K562 (cell line): ENCODE measurements at regions not wholly inside any gene's neighbourhood (a gene's known extent, or its start where the extent isn't known, plus 50 kb on each side); places are given as distances from the start of the nearest gene placed in this dataset.

ENCODE experiments used
- ATAC-seq: fragments of 200-7000 bp; cut with Tn5 transposase; 3 replicates; pipeline ENCODE4 v1.9.1; 2020; ENCODE audit warnings: moderate library complexity
- BruUV-seq: library from RNA; stranded (reverse); fragments of 400-500 nt; replicated peaks from 2 replicates; lab custom pipeline; 2021; lab: Mats Ljungman, UMichigan
- CTCF ChIA-PET: fragments of 300-600 bp; formaldehyde crosslinking; extraction: SDS; loops from one replicate; lab custom pipeline; 2021; ENCODE audit warnings: low intra/inter-chr PET ratio; lab: Yijun Ruan, JAX
- POLR2A ChIA-PET: fragments of 300-600, 350-650 bp; sonication (Branson Sonifier 250); formaldehyde crosslinking; extraction: SDS; loops from one replicate; lab custom pipeline; 2021; ENCODE audit warnings: antibody characterized with exemption, inconsistent platforms; lab: Yijun Ruan, JAX
- DNase-seq, 4 experiments: peaks; one replicate each; pipeline versions ENCODE4 v3.0.0 to v3.0.0-alpha.2; 2011 to 2018; ENCODE audit warnings: low spot score in 3 of 4, mixed read lengths in 3 of 4; ENCODE audit errors: extremely low read depth in 1 of 4
- FAIRE-seq: peaks from 2 replicates; lab custom pipeline; 2011; peaks lifted over from hg19 to GRCh38; lab: Jason Lieb, UNC
- H2AFZ ChIP-seq: 2 replicates; pipeline ENCODE4 v1.6.0; 2011; ENCODE audit warnings: low read depth, low read length, control low read depth, inconsistent platforms
- H3K27ac ChIP-seq: fragments of 200-600 bp; 3 replicates; pipeline ENCODE4 v1.8.0; 2011; ENCODE audit warnings: low read depth, mild to moderate bottlenecking, control low read depth, inconsistent platforms, low read length, moderate library complexity, mixed read lengths; ENCODE audit errors: extremely low read depth
- H3K27me3 ChIP-seq, 2 experiments: fragments of 300-600 bp in 1 of 2; 2 replicates in 1 of 2; 3 replicates in 1 of 2; pipeline versions ENCODE4 v1.6.0 to v1.8.0; 2011; ENCODE audit warnings: inconsistent platforms in 2 of 2, low read length in 2 of 2, mild to moderate bottlenecking in 1 of 2, mixed read lengths in 1 of 2, moderate library complexity in 1 of 2; ENCODE audit not compliant: control insufficient read depth in 2 of 2, insufficient read depth in 2 of 2
- H3K36me3 ChIP-seq: fragments of 300-600 bp; 3 replicates; pipeline ENCODE4 v1.8.0; 2011; ENCODE audit warnings: mild to moderate bottlenecking, low read length, inconsistent platforms; ENCODE audit not compliant: control insufficient read depth, insufficient read depth
- H3K4me1 ChIP-seq, 2 experiments: fragments of 200-600 bp in 1 of 2; replicated peaks in 1 of 2; 2 replicates in 1 of 2; 3 replicates in 1 of 2; pipeline versions ENCODE4 v1.5.1 to v1.8.0; 2011; ENCODE audit warnings: inconsistent platforms in 2 of 2, low read length in 2 of 2, mild to moderate bottlenecking in 1 of 2, mixed read lengths in 1 of 2, moderate library complexity in 1 of 2; ENCODE audit not compliant: control insufficient read depth in 2 of 2, insufficient read depth in 2 of 2
- H3K4me2 ChIP-seq: 2 replicates; pipeline ENCODE4 v1.6.1; 2011; ENCODE audit warnings: low read length, control low read depth, inconsistent platforms, mixed read lengths; ENCODE audit not compliant: insufficient read depth
- H3K4me3 ChIP-seq: fragments of 200-600 bp; sonication (generic), shearing (Covaris generic); 2 replicates; pipeline ENCODE4 v1.5.1; 2016; ENCODE audit warnings: control low read depth, inconsistent platforms
- H3K79me2 ChIP-seq: fragments of 200-600 bp; 3 replicates; pipeline ENCODE4 v1.8.0; 2011; ENCODE audit warnings: low read length, inconsistent platforms; ENCODE audit not compliant: control insufficient read depth, insufficient read depth
- H3K9ac ChIP-seq, 2 experiments: 2 replicates each; pipeline versions ENCODE4 v1.6.0 to v1.6.1; 2011; ENCODE audit warnings: low read depth in 2 of 2, low read length in 2 of 2, control low read depth in 1 of 2, inconsistent platforms in 1 of 2, mild to moderate bottlenecking in 1 of 2, mixed read lengths in 1 of 2; ENCODE audit not compliant: insufficient read depth in 1 of 2
- H3K9me1 ChIP-seq: one replicate; pipeline ENCODE4 v1.6.0; 2011; ENCODE audit warnings: inconsistent platforms, mild to moderate bottlenecking, low read length, moderate library complexity; ENCODE audit not compliant: control insufficient read depth, insufficient read depth
- H3K9me3 ChIP-seq: replicated peaks from 2 replicates; pipeline ENCODE4 v1.5.1; 2011; ENCODE audit warnings: low read depth, low read length, inconsistent platforms; ENCODE audit not compliant: control insufficient read depth, insufficient read depth
- H4K20me1 ChIP-seq: replicated peaks from 2 replicates; pipeline ENCODE4 v1.6.1; 2011; ENCODE audit warnings: low read length, inconsistent platforms, mixed read lengths; ENCODE audit not compliant: control insufficient read depth, insufficient read depth
- CSDE1 ChIP-seq, 2 experiments: fragments of 450-650 bp; IDR thresholded peaks; 2 replicates each; pipeline ENCODE4 v1.6.1; 2016; ENCODE audit warnings: mild to moderate bottlenecking in 1 of 2
- DACH1 ChIP-seq: fragments of 450-650 bp; IDR thresholded peaks from 2 replicates; pipeline ENCODE4 v1.6.1; 2018; ENCODE audit not compliant: partially characterized antibody
- DMBX1 ChIP-seq: fragments of 250-450 bp; sonication (Bioruptor Pico); IDR thresholded peaks from 2 replicates; pipeline ENCODE4 v1.8.0; 2022; ENCODE audit warnings: inconsistent platforms, mild to moderate bottlenecking, moderate library complexity, borderline replicate concordance
- FOXJ2 ChIP-seq: fragments of 200-800 bp; sonication (Bioruptor generic); IDR thresholded peaks from 2 replicates; pipeline ENCODE4 v1.6.1; 2016; ENCODE audit warnings: missing genetic modification characterization, missing compliant biosample characterization
- GMEB1 ChIP-seq: fragments of 250-450 bp; sonication (Bioruptor Pico); IDR thresholded peaks from 2 replicates; pipeline ENCODE4 v1.4.0; 2020; ENCODE audit warnings: mild to moderate bottlenecking
- GTF2B ChIP-seq: IDR thresholded peaks from 2 replicates; pipeline ENCODE4 v1.6.1; 2011; ENCODE audit not compliant: insufficient read length; ENCODE audit errors: extremely low read depth
- NELFE ChIP-seq: IDR thresholded peaks from 2 replicates; pipeline ENCODE4 v1.6.1; 2011; ENCODE audit warnings: mild to moderate bottlenecking; ENCODE audit not compliant: insufficient read depth, insufficient read length
- NKRF ChIP-seq: fragments of 450-650 bp; IDR thresholded peaks from 2 replicates; pipeline ENCODE4 v1.6.1; 2016; ENCODE audit warnings: borderline replicate concordance
- NRF1 ChIP-seq, 2 experiments: fragments of 450-650 bp; IDR thresholded peaks in 1 of 2; conservative IDR thresholded peaks in 1 of 2; 2 replicates each; pipeline ENCODE4 v1.6.1; 2014; ENCODE audit warnings: mild to moderate bottlenecking in 2 of 2
- RFX1 ChIP-seq: fragments of 450-650 bp; IDR thresholded peaks from 2 replicates; pipeline ENCODE4 v1.6.1; 2016; ENCODE audit warnings: mild to moderate bottlenecking, moderate library complexity
- SMARCC2 ChIP-seq: fragments of 450-650 bp; IDR thresholded peaks from 2 replicates; pipeline ENCODE4 v1.6.1; 2017; ENCODE audit warnings: antibody characterized with exemption, moderate library complexity, mild to moderate bottlenecking, low read depth
- SNIP1 ChIP-seq: fragments of 450-650 bp; IDR thresholded peaks from 2 replicates; pipeline ENCODE4 v1.7.1; 2017; ENCODE audit warnings: low read depth, mild to moderate bottlenecking
- SRSF9 ChIP-seq: fragments of 200-400 bp; formaldehyde crosslinking; IDR thresholded peaks from 2 replicates; pipeline ENCODE4 v1.6.1; 2017; ENCODE audit warnings: low read depth, low read length, borderline replicate concordance
- STAG1 ChIP-seq: sonication (generic); formaldehyde crosslinking; IDR thresholded peaks from 2 replicates; pipeline ENCODE4 v1.5.0; 2020; ENCODE audit warnings: missing genetic modification reagents, borderline replicate concordance
- TFE3 ChIP-seq: fragments of 450-650 bp; formaldehyde crosslinking; IDR thresholded peaks from 2 replicates; pipeline ENCODE4 v1.4.0; 2020; ENCODE audit warnings: mild to moderate bottlenecking, mixed read lengths
- ZFX ChIP-seq: sonication (generic); formaldehyde crosslinking; IDR thresholded peaks from 2 replicates; pipeline ENCODE4 v1.8.0; 2022; ENCODE audit warnings: mild to moderate bottlenecking, missing genetic modification reagents, moderate library complexity
- ZNF232 ChIP-seq: sonication (generic); formaldehyde crosslinking; IDR thresholded peaks from 2 replicates; pipeline ENCODE4 v1.8.0; 2022; ENCODE audit warnings: mild to moderate bottlenecking, missing genetic modification reagents
- ZNF785 ChIP-seq: fragments of 250-450 bp; sonication (Bioruptor Pico); IDR thresholded peaks from 2 replicates; pipeline ENCODE4 v1.4.0; 2020; ENCODE audit warnings: mild to moderate bottlenecking
- WGBS: fragments of 100-300 bp; shearing (Covaris generic); methylation state at CpG from one replicate; pipeline ENCODE4 v1.1.6; 2016; ENCODE audit warnings: low coverage, mixed read lengths; ENCODE audit not compliant: insufficient coverage; ENCODE audit errors: missing lambda C conversion rate; 5-methylcytosine and 5-hydroxymethylcytosine counted together
- in situ Hi-C: fragments of 300-500 bp; cut with MboI; formaldehyde crosslinking; loops from 4 replicates; pipeline ENCODE4 v1.15.0; 2018; ENCODE audit warnings: inconsistent platforms, mixed read lengths
- intact Hi-C: fragments of 100-400 bp; cut with micrococcal nuclease; formaldehyde crosslinking; loops from 2 replicates; pipeline ENCODE4 v1.14.2; 2022

- 27% methylated on average over 1 of the region's 2 CpGs for WGBS
- TF ChIP-seq NRF1 (conservative IDR thresholded peaks at IDR 0.05 in 1 of 2, IDR thresholded peaks at IDR 0.05 in 1 of 2): no peak
- TF ChIP-seq SNIP1: no peak
- no peak for TF ChIP-seq GMEB1 (CRISPR knock-in tag)
- no peak for TF ChIP-seq DMBX1 (CRISPR knock-in tag)
- TF ChIP-seq NELFE: no peak
- no peak for TF ChIP-seq SRSF9
- TF ChIP-seq NKRF: no peak
- no peak for TF ChIP-seq RFX1
- no peak for TF ChIP-seq TFE3 (CRISPR knock-in tag)
- no peak for TF ChIP-seq DACH1
- TF ChIP-seq SMARCC2: no peak
- no peak for TF ChIP-seq ZNF232 (CRISPR knock-in tag)
- TF ChIP-seq ZFX (CRISPR knock-in tag): no peak
- TF ChIP-seq CSDE1 (IDR thresholded peaks at IDR 0.05): no peak
- TF ChIP-seq GTF2B: no peak
- no peak for TF ChIP-seq FOXJ2
- no peak for TF ChIP-seq ZNF785 (CRISPR knock-in tag)
- TF ChIP-seq STAG1: no peak
These were observed 492.2 kb upstream of the GCFC2 start for GRCh38 chr2:76202866-76203265.

More at GRCh38 chr2:76202866-76203265, 492.2 kb upstream of the GCFC2 start:
- FAIRE-seq: peak; percentile 29
- Histone ChIP-seq H3K4me3 (no peak overlapping the region), H2AFZ (no peak overlapping the region), H3K9me1 (no peaks in the 10 kb centered on the region), H4K20me1 (no peaks in the 10 kb centered on the region), H3K27me3 (no peaks in the 10 kb centered on the region), H3K4me1 (no peaks in the 10 kb centered on the region; a peak in 2 of 5 replicates), H3K79me2 (no peaks in the 10 kb centered on the region), H3K27ac (no peak overlapping the region), H3K36me3 (no peaks in the 10 kb centered on the region), H3K4me2 (no peak overlapping the region), H3K9ac (no peak overlapping the region), H3K9me3 (no peaks in the 10 kb centered on the region)
- BruUV-seq: no TSS peak
- no peak for ATAC-seq
- in situ Hi-C loops: no loop called here
- no peak for DNase-seq
- ChIA-PET CTCF (no interaction called here), POLR2A (no interaction called here)
- intact Hi-C loops: no loop called here
